ENCODE measurements at regions not wholly inside any gene's neighbourhood (a gene's known extent, or its start where the extent isn't known, plus 50 kb on each side); places are given as distances from the start of the nearest gene placed in this dataset.

DNA sequence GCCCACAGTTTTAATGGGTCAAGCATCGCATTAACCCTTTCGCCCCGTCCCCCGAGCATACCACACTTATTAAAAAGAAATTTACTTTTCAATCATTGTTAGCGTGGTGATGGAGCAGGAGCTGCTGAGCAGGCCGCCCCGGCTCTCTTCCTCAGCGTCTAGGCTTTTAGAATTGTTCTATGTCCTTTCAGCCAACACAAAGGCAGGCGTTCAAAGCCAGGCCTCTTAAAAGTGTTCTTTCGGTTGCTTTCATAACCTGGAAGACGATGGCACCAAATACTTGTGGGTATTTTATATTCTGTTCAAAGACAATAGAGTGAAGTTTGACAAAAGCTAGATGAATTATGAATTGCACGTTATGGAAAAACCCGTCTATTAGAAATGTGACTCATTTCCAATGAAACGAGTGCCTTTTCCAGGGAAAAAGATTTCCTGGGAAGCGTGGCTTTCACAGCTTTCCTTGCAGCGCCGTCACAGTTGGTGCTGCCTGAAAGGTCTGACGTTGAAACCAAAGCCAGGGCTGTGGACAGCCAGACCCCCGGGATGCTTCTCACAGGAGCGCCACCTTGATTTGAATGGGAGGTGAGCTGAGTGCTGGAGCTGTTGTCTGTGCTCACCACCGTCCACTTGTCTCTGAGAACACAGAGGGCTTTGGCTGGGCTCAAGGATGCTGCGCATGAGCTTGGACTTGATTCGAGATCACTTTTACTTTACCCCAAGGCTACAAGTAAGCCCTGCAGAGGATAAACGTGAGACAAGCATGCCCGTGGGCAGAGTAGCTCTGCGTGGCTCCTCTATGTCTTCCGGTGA lies 78.8 kb downstream of the SOX1 start:
- TF ChIP-seq POLR2A (IDR thresholded peaks at IDR 0.05) = no peak
- TF ChIP-seq, protein P1, sequence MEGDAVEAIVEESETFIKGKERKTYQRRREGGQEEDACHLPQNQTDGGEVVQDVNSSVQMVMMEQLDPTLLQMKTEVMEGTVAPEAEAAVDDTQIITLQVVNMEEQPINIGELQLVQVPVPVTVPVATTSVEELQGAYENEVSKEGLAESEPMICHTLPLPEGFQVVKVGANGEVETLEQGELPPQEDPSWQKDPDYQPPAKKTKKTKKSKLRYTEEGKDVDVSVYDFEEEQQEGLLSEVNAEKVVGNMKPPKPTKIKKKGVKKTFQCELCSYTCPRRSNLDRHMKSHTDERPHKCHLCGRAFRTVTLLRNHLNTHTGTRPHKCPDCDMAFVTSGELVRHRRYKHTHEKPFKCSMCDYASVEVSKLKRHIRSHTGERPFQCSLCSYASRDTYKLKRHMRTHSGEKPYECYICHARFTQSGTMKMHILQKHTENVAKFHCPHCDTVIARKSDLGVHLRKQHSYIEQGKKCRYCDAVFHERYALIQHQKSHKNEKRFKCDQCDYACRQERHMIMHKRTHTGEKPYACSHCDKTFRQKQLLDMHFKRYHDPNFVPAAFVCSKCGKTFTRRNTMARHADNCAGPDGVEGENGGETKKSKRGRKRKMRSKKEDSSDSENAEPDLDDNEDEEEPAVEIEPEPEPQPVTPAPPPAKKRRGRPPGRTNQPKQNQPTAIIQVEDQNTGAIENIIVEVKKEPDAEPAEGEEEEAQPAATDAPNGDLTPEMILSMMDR (IDR thresholded peaks at IDR 0.05) = no peak

Data from testis (tissue), 2 donors.